ENCODE measurements at regions not wholly inside any gene's neighbourhood (a gene's known extent, or its start where the extent isn't known, plus 50 kb on each side); places are given as distances from the start of the nearest gene placed in this dataset.

GRCh38 chr3:95456835-95457234 lies 1357.6 kb upstream of the EPHA6 start:
- H3K4me1 ChIP-seq (ENCODE audit: control insufficient read depth, insufficient read depth, low read depth, low read length), result no peaks in the 10 kb centered on the region
- H2AFZ ChIP-seq (ENCODE audit: low read depth, low read length), result no peak overlapping the region
- H3K79me1 ChIP-seq (replicated peaks; ENCODE audit: low read length, poor library complexity, severe bottlenecking), result no peaks in the 10 kb centered on the region
- no peak overlapping the region for H4K8ac ChIP-seq (ENCODE audit: low read length)
- no peak overlapping the region for H2BK120ac ChIP-seq (ENCODE audit: low read depth, low read length)
- no peak overlapping the region for H3K4ac ChIP-seq (ENCODE audit: low read depth in 1 of 2, low read length in 2 of 2)
- no peak overlapping the region for H3K14ac ChIP-seq (ENCODE audit: low read length in 2 of 2)
- no peak overlapping the region for H2BK5ac ChIP-seq (ENCODE audit: low read depth, low read length, poor library complexity, severe bottlenecking)
- no peak overlapping the region for H3K4me3 ChIP-seq (ENCODE audit: insufficient read depth in 1 of 2, low read depth in 1 of 2, low read length in 2 of 2)
- no peak overlapping the region for H3K18ac ChIP-seq (ENCODE audit: low read depth in 1 of 2, low read length in 2 of 2)
- no peaks in the 10 kb centered on the region for H3K36me3 ChIP-seq (ENCODE audit: control insufficient read depth in 1 of 2, insufficient read depth in 2 of 2, low read depth in 1 of 2, low read length in 2 of 2)
- H2AK5ac ChIP-seq (ENCODE audit: low read length, severe bottlenecking), result no peak overlapping the region
- no peak overlapping the region for H3K9ac ChIP-seq (ENCODE audit: low read length)
- H3K27ac ChIP-seq (ENCODE audit: low read length, poor library complexity, severe bottlenecking), result no peak overlapping the region
- H2BK12ac ChIP-seq (ENCODE audit: low read length in 2 of 2), result no peak overlapping the region
- H4K91ac ChIP-seq (ENCODE audit: low read length), result no peak overlapping the region
- no peak overlapping the region for H3K23ac ChIP-seq (ENCODE audit: low read length in 2 of 2)
- no peaks in the 10 kb centered on the region for H3K9me3 ChIP-seq (ENCODE audit: control insufficient read depth, low read length)
- no peaks in the 10 kb centered on the region for H3K27me3 ChIP-seq (ENCODE audit: control insufficient read depth in 1 of 2, insufficient read depth in 1 of 2, low read length in 2 of 2)
- H2BK15ac ChIP-seq (ENCODE audit: low read depth, poor library complexity, severe bottlenecking), result no peak overlapping the region
- no peak for DNase-seq
- no peak overlapping the region for H3K4me2 ChIP-seq (ENCODE audit: low read length, poor library complexity, severe bottlenecking)

- H3K9me3 ChIP-seq (ENCODE audit: control insufficient read depth, low read length), result no peaks in the 10 kb centered on the region
- no peak overlapping the region for H2AK5ac ChIP-seq (ENCODE audit: low read length, severe bottlenecking)
- H4K8ac ChIP-seq (ENCODE audit: low read length), result no peak overlapping the region
- H4K91ac ChIP-seq (ENCODE audit: low read length), result no peak overlapping the region
- H3K4me2 ChIP-seq (ENCODE audit: low read length, poor library complexity, severe bottlenecking), result no peak overlapping the region
- no peak overlapping the region for H2BK120ac ChIP-seq (ENCODE audit: low read depth, low read length)
- no peak overlapping the region for H3K4me3 ChIP-seq (ENCODE audit: insufficient read depth in 1 of 2, low read depth in 1 of 2, low read length in 2 of 2)
- 100% methylated on average over 2 of the region's 3 CpGs for WGBS
- H3K23ac ChIP-seq (ENCODE audit: low read length in 2 of 2), result no peak overlapping the region
- no peak overlapping the region for H3K4ac ChIP-seq (ENCODE audit: low read depth in 1 of 2, low read length in 2 of 2)
- no peak overlapping the region for H2BK5ac ChIP-seq (ENCODE audit: low read depth, low read length, poor library complexity, severe bottlenecking)
- DNase-seq, result no peak
- H2BK15ac ChIP-seq (ENCODE audit: low read depth, poor library complexity, severe bottlenecking), result no peak overlapping the region
- H3K4me1 ChIP-seq (ENCODE audit: control insufficient read depth, insufficient read depth, low read depth, low read length), result no peaks in the 10 kb centered on the region
- H2BK12ac ChIP-seq (ENCODE audit: low read length in 2 of 2), result no peak overlapping the region
- no peak overlapping the region for H3K9ac ChIP-seq (ENCODE audit: low read length)
- H3K79me1 ChIP-seq (replicated peaks; ENCODE audit: low read length, poor library complexity, severe bottlenecking), result no peaks in the 10 kb centered on the region
- H2AFZ ChIP-seq (ENCODE audit: low read depth, low read length), result no peak overlapping the region
- H3K18ac ChIP-seq (ENCODE audit: low read depth in 1 of 2, low read length in 2 of 2), result no peak overlapping the region
- no peak overlapping the region for H3K27ac ChIP-seq (ENCODE audit: low read length, poor library complexity, severe bottlenecking)
- H3K27me3 ChIP-seq (ENCODE audit: control insufficient read depth in 1 of 2, insufficient read depth in 1 of 2, low read length in 2 of 2), result no peaks in the 10 kb centered on the region
- H3K14ac ChIP-seq (ENCODE audit: low read length in 2 of 2), result no peak overlapping the region
- H3K36me3 ChIP-seq (ENCODE audit: control insufficient read depth in 1 of 2, insufficient read depth in 2 of 2, low read depth in 1 of 2, low read length in 2 of 2), result no peaks in the 10 kb centered on the region
These were observed 1354.7 kb upstream of the EPHA6 start for GRCh38 chr3:95459706-95460105.

GRCh38 chr3:95460274-95460673 lies 1354.1 kb upstream of the EPHA6 start:
- Histone ChIP-seq H4K91ac (ENCODE audit: low read length) (no peak overlapping the region), H3K27me3 (ENCODE audit: control insufficient read depth in 1 of 2, insufficient read depth in 1 of 2, low read length in 2 of 2) (no peaks in the 10 kb centered on the region), H3K4ac (ENCODE audit: low read depth in 1 of 2, low read length in 2 of 2) (no peak overlapping the region), H4K8ac (ENCODE audit: low read length) (peak overlapping the region; percentile 38), H3K9me3 (ENCODE audit: control insufficient read depth, low read length) (no peaks in the 10 kb centered on the region), H3K4me3 (ENCODE audit: insufficient read depth in 1 of 2, low read depth in 1 of 2, low read length in 2 of 2) (no peak overlapping the region), H3K79me1 (replicated peaks; ENCODE audit: low read length, poor library complexity, severe bottlenecking) (no peaks in the 10 kb centered on the region), H3K4me1 (ENCODE audit: control insufficient read depth, insufficient read depth, low read depth, low read length) (no peaks in the 10 kb centered on the region), H2BK15ac (ENCODE audit: low read depth, poor library complexity, severe bottlenecking) (no peak overlapping the region), H3K18ac (ENCODE audit: low read depth in 1 of 2, low read length in 2 of 2) (no peak overlapping the region), H2AFZ (ENCODE audit: low read depth, low read length) (no peak overlapping the region), H3K9ac (ENCODE audit: low read length) (no peak overlapping the region), H3K36me3 (ENCODE audit: control insufficient read depth in 1 of 2, insufficient read depth in 2 of 2, low read depth in 1 of 2, low read length in 2 of 2) (no peaks in the 10 kb centered on the region), H3K4me2 (ENCODE audit: low read length, poor library complexity, severe bottlenecking) (no peak overlapping the region), H3K27ac (ENCODE audit: low read length, poor library complexity, severe bottlenecking) (no peak overlapping the region), H2AK5ac (ENCODE audit: low read length, severe bottlenecking) (no peak overlapping the region), H3K14ac (ENCODE audit: low read length in 2 of 2) (no peak overlapping the region), H2BK5ac (ENCODE audit: low read depth, low read length, poor library complexity, severe bottlenecking) (no peak overlapping the region), H2BK12ac (ENCODE audit: low read length in 2 of 2) (no peak overlapping the region), H3K23ac (ENCODE audit: low read length in 2 of 2) (no peak overlapping the region), H2BK120ac (ENCODE audit: low read depth, low read length) (no peak overlapping the region)
- WGBS, result 87% methylated on average over 1 of the region's 2 CpGs
- no peak for DNase-seq

- no peaks in the 10 kb centered on the region for H3K27me3 ChIP-seq (ENCODE audit: control insufficient read depth in 1 of 2, insufficient read depth in 1 of 2, low read length in 2 of 2)
- no peak overlapping the region for H3K18ac ChIP-seq (ENCODE audit: low read depth in 1 of 2, low read length in 2 of 2)
- no peak overlapping the region for H2BK5ac ChIP-seq (ENCODE audit: low read depth, low read length, poor library complexity, severe bottlenecking)
- H3K79me1 ChIP-seq (replicated peaks; ENCODE audit: low read length, poor library complexity, severe bottlenecking), result no peaks in the 10 kb centered on the region
- no peak overlapping the region for H3K14ac ChIP-seq (ENCODE audit: low read length in 2 of 2)
- DNase-seq, result peak; percentile 1
- H3K4ac ChIP-seq (ENCODE audit: low read depth in 1 of 2, low read length in 2 of 2), result no peak overlapping the region
- no peak overlapping the region for H3K4me3 ChIP-seq (ENCODE audit: insufficient read depth in 1 of 2, low read depth in 1 of 2, low read length in 2 of 2)
- H3K4me2 ChIP-seq (ENCODE audit: low read length, poor library complexity, severe bottlenecking), result no peak overlapping the region
- H4K91ac ChIP-seq (ENCODE audit: low read length), result no peak overlapping the region
- no peak overlapping the region for H3K23ac ChIP-seq (ENCODE audit: low read length in 2 of 2)
- H2BK120ac ChIP-seq (ENCODE audit: low read depth, low read length), result no peak overlapping the region
- no peaks in the 10 kb centered on the region for H3K9me3 ChIP-seq (ENCODE audit: control insufficient read depth, low read length)
- H2AFZ ChIP-seq (ENCODE audit: low read depth, low read length), result no peak overlapping the region
- H3K27ac ChIP-seq (ENCODE audit: low read length, poor library complexity, severe bottlenecking), result no peak overlapping the region
- no peak overlapping the region for H2AK5ac ChIP-seq (ENCODE audit: low read length, severe bottlenecking)
- no peak overlapping the region for H4K8ac ChIP-seq (ENCODE audit: low read length)
- no peaks in the 10 kb centered on the region for H3K36me3 ChIP-seq (ENCODE audit: control insufficient read depth in 1 of 2, insufficient read depth in 2 of 2, low read depth in 1 of 2, low read length in 2 of 2)
- H2BK12ac ChIP-seq (ENCODE audit: low read length in 2 of 2), result no peak overlapping the region
- no peak overlapping the region for H2BK15ac ChIP-seq (ENCODE audit: low read depth, poor library complexity, severe bottlenecking)
- no peaks in the 10 kb centered on the region for H3K4me1 ChIP-seq (ENCODE audit: control insufficient read depth, insufficient read depth, low read depth, low read length)
- H3K9ac ChIP-seq (ENCODE audit: low read length), result no peak overlapping the region
- 29% methylated on average over 5 of the region's 5 CpGs for WGBS
These were observed 1352.2 kb upstream of the EPHA6 start for GRCh38 chr3:95462161-95462560.
